ENCODE measurements at regions not wholly inside any gene's neighbourhood (a gene's known extent, or its start where the extent isn't known, plus 50 kb on each side); places are given as distances from the start of the nearest gene placed in this dataset.
"Not testable (repeated sequence)": the region's sequence is repeated elsewhere in the genome, so short reads cannot be mapped to it uniquely, and the experiment has no call there.

GRCh38 chr17:26731926-26732325, 562.0 kb upstream of the WSB1 start:
- not testable (repeated sequence) for TF ChIP-seq MTF1 (CRISPR knock-in tag; IDR thresholded peaks at IDR 0.05; ENCODE audit: borderline replicate concordance); TCF3 (CRISPR knock-in tag; IDR thresholded peaks at IDR 0.05); EZH2 (IDR thresholded peaks at IDR 0.05; ENCODE audit: borderline replicate concordance, low read depth, low read length); ARNT (IDR thresholded peaks at IDR 0.05); MAFK (IDR thresholded peaks at IDR 0.05; ENCODE audit: low read length); GABPA (tag; conservative IDR thresholded peaks at IDR 0.05; ENCODE audit: low read depth)
